GM19395 (cell line): ENCODE measurements at regions not wholly inside any gene's neighbourhood (a gene's known extent, or its start where the extent isn't known, plus 50 kb on each side); places are given as distances from the start of the nearest gene placed in this dataset.

Source experiments
- ATAC-seq: cut with Tn5 transposase; IDR thresholded peaks from one replicate; pipeline ENCODE4 v1.9.1; 2021; ENCODE audit warnings: mild to moderate bottlenecking, moderate library complexity; ENCODE audit not compliant: unreplicated experiment

DNA sequence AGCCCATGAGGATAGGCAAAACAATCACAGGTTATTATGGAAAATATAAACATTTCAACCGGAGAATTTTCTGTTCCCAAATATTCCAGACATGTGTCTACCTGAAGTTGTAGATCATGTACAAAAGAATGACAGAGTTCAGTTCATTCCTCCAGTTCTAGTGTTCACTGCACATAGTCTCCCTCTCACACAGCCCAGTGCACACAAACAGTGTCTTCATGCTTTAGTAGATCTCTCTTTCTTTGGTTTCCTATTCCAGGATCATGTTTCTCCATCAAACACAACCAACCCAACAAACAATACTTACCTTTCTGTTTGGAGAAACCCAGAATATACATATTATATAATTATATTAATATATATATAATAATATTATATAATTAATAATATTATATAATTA, 671.9 kb downstream of the TRIML1 start:
- no peak for ATAC-seq

GRCh38 chr4:188812644-188813043, 673.4 kb downstream of the TRIML1 start:
- no peak for ATAC-seq

GRCh38 chr4:188818300-188818699, 679.1 kb downstream of the TRIML1 start:
- no peak for ATAC-seq

- no peak for ATAC-seq
These were observed 680.0 kb downstream of the TRIML1 start for GRCh38 chr4:188819233-188819632.

- ATAC-seq: no peak
These were observed 682.3 kb downstream of the TRIML1 start for GRCh38 chr4:188821500-188821899.

GRCh38 chr4:188822698-188823097, 683.5 kb downstream of the TRIML1 start:
- ATAC-seq: no peak

- no peak for ATAC-seq
These were observed 685.3 kb downstream of the TRIML1 start for GRCh38 chr4:188824553-188824952.

DNA sequence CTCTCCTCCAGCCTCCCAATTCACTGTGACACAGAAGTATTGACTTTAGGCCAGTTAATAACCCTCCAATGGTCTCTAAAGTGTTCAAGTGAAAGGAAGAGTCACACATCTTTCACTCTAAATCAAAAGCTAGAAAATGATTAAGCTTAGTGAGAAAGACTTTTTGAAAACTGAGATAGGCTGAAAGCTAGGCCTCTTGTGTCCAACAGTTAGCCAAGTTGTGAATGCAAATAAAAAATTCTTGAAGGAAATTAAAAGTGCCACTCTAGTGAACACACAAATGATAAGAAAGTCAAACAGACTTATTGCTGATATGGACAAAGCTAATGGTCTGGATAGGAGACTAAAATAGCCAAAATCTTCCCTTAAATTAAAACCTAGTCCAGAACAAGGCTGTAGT, 687.2 kb downstream of the TRIML1 start:
- no peak for ATAC-seq

GRCh38 chr4:188839704-188840103, 700.5 kb downstream of the TRIML1 start:
- ATAC-seq: no peak

GRCh38 chr4:188841523-188841922, 702.3 kb downstream of the TRIML1 start:
- no peak for ATAC-seq

GRCh38 chr4:188854436-188854835, 715.2 kb downstream of the TRIML1 start:
- no peak for ATAC-seq

GRCh38 chr4:188858696-188859095, 719.5 kb downstream of the TRIML1 start:
- ATAC-seq: no peak

- ATAC-seq: no peak
These were observed 725.5 kb downstream of the TRIML1 start for GRCh38 chr4:188864741-188865140.

DNA sequence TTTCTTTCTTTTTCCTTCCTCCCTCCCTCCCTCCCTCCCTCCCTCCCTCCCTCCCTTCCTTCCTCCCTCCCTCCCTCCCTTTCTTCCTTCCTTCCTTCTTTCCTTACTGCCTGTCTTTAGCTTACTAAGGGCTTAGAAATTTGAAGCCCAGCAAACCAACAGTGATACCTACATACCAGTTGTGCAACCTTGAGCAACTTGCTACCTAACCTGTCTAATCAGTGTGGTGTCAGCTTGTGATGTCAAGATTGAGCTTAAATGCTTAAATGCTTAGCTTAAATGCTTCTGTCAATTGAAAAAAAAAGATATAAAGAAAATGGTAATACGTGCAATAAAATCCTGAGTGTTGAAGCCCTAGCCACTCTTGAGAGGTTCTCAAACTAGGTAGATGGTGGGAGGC, 728.6 kb downstream of the TRIML1 start:
- ATAC-seq: no peak

- no peak for ATAC-seq
These were observed 730.3 kb downstream of the TRIML1 start for GRCh38 chr4:188869581-188869980.

- ATAC-seq: no peak
These were observed 733.6 kb downstream of the TRIML1 start for GRCh38 chr4:188872809-188873208.

DNA sequence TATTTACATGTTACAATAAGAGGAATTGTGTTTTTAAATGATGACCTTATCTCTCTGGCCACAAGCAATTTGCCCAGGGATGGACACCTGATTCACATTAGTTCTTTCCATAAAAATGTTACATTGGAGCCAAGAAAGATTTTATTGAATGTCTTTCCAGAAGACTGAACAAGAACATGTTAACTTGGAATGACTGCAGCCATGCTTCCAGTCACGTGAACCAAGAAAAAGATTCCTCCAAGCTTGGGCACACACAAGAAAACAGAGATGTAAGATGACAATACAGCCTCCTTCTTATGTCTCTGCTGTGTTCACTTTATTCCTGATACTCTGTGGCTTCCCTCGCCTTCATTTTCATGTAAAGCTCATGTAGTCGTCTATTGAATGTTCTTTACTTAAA, 737.6 kb downstream of the TRIML1 start:
- ATAC-seq: no peak

GRCh38 chr4:188879598-188879997, 740.4 kb downstream of the TRIML1 start:
- no peak for ATAC-seq

- ATAC-seq: no peak
These were observed 748.7 kb downstream of the TRIML1 start for GRCh38 chr4:188887905-188888304.

DNA sequence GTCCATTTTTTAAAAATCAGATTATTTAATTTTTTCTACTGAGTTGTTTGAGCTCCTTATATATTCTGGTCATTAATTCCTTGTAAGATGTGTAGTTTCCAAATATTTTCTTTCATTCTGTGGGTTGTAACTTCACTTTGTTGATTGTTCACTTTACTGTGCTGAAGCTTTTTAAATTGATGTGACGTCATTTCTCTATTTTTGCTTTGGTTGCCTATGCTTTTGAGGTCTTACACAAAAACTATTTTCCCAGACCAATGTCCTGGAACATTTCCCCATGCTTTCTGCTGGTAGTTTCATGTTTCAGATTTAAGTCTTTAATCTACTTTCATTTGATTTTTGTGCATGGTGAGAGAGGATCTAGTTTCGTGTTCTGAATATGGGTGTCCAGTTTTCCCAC, 753.6 kb downstream of the TRIML1 start:
- ATAC-seq: no peak

DNA sequence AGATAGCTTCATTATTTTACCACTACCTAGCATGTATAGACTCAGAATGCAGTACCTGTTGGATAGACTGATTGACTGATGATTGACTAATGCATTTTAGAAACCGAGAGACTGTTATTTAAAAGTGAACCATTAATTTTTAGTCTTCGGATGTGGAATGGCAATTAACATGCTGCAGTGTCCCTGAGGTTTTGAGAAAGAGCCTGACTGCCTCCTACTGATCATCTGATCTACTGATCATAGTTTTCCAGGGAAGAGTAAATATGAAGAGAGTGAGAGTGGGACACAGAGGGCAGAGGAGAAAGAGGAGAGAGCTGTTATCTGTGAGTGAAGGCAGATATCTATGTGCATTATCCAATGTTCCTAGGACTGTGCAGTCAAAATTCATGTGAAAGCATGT, 764.7 kb downstream of the TRIML1 start:
- no peak for ATAC-seq

- ATAC-seq: no peak
These were observed 765.4 kb downstream of the TRIML1 start for GRCh38 chr4:188904617-188905016.

DNA sequence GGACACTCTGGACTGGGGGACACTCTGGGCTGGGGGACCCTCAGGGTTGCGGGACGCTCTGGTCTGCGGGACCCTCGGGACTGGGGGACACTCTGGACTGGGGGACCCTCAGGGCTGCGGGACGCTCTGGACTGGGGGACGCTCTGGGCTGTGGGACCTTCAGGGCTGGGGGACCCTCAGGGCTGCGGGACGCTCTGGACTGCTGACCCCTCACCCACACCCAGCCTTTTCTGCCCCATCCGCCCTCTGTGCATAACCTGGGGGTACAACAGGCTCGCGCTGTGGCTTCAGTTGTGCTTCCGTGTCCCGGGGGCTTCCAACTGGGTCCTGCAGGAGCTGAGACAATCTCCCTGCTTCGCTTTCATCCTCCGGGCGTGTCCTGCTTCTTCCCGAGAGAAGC, 766.0 kb downstream of the TRIML1 start:
- no peak for ATAC-seq

DNA sequence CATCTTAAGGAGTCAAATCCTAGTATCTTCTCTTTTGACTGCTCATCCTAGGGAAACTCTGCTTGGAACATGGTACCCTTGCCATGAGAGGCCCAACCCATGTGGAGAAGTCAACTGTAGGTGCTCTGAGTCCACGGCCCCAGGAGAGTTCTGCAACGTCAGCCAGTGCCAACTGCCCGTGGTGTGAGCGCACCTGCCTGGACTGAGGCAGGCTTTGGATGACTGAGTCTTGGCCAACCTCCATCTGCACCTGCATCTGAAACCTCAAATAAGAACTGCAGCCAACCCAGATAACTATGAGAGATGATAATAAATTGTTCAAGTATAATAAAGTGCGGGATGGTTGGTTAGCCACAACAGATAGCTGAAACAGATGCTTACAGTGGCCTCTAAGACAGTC, 772.0 kb downstream of the TRIML1 start:
- no peak for ATAC-seq
